Activated T-cell treated with anti-CD3 and anti-CD28 coated beads, Interleukin-2, amount 50 U/mL, for 72 hours (primary cell): ENCODE measurements at regions not wholly inside any gene's neighbourhood (a gene's known extent, or its start where the extent isn't known, plus 50 kb on each side); places are given as distances from the start of the nearest gene placed in this dataset.
"Not testable (repeated sequence)": the region's sequence is repeated elsewhere in the genome, so short reads cannot be mapped to it uniquely, and the experiment has no call there.

Experiments used
- ATAC-seq, 2 donors: fragments of 150-1000 bp; cut with Tn5 transposase; replicated peaks in 1 of 2; 2 replicates each; pipeline ENCODE4 v1.10.0; 2021; ENCODE audit warnings: moderate library complexity in 2 of 2, mild to moderate bottlenecking in 1 of 2
- DNase-seq, 2 donors: peaks; one replicate each; pipeline ENCODE4 v3.0.0; 2021 to 2022; ENCODE audit warnings: mixed read lengths in 1 of 2
- H3K27ac Mint-ChIP-seq: one replicate; pipeline ENCODE4 v1.8.0; 2022; ENCODE audit warnings: mild to moderate bottlenecking, moderate library complexity, mixed read lengths
- H3K27me3 Mint-ChIP-seq: one replicate; pipeline ENCODE4 v1.8.0; 2022; ENCODE audit warnings: low read depth, mixed read lengths
- H3K36me3 Mint-ChIP-seq, 2 donors: one replicate each; pipeline ENCODE4 v1.8.0; 2022; ENCODE audit warnings: mixed read lengths in 2 of 2, mild to moderate bottlenecking in 1 of 2; ENCODE audit not compliant: insufficient read depth in 2 of 2
- H3K4me1 Mint-ChIP-seq: one replicate; pipeline ENCODE4 v1.8.0; 2022; ENCODE audit warnings: low read depth, mixed read lengths
- H3K4me3 Mint-ChIP-seq, 2 donors: one replicate each; pipeline ENCODE4 v1.8.0; 2022; ENCODE audit warnings: mild to moderate bottlenecking in 2 of 2, mixed read lengths in 2 of 2, moderate library complexity in 2 of 2
- H3K9me3 Mint-ChIP-seq, 2 donors: one replicate each; pipeline ENCODE4 v1.8.0; 2022; ENCODE audit warnings: mixed read lengths in 2 of 2

DNA sequence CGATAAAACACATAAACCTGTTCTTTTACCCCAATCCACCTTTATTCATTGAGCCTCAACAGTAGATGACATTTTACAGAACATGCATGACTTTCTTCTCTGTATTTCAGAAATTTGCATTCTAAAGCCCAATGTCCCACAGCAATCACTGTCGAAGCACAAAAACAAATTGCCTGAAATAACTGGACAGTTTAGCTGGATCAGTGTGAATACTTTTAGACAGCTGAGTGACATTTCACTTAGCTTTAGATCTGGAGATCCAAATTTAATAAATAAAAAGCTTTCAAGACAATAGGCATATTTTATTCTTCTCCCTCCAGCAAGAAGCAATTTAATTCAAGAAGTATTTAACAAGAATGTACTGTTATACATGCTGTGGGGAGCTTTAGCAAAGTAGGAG is 109.1 kb upstream of the FSCB start:
- H3K36me3 Mint-ChIP-seq: no peaks in the 10 kb centered on the region
- no peaks in the 10 kb centered on the region for H3K9me3 Mint-ChIP-seq
- no peak overlapping the region for H3K27ac Mint-ChIP-seq

GRCh38 chr14:44613061-44613712 is 106.1 kb upstream of the FSCB start:
- Mint-ChIP-seq H3K4me3 (no peak overlapping the region), H3K4me1 (no peaks in the 10 kb centered on the region), H3K9me3 (peaks cover 0 to under 1% of the 10 kb centered on the region in 2 donors), H3K36me3 (no peaks in the 10 kb centered on the region), H3K27ac (no peak overlapping the region), H3K27me3 (no peaks in the 10 kb centered on the region)
- DNase-seq (no peak), ATAC-seq (no peak)

More for the DNA sequence above, 109.1 kb upstream of the FSCB start:
- Mint-ChIP-seq H3K27me3 (no peaks in the 10 kb centered on the region), H3K4me1 (no peaks in the 10 kb centered on the region), H3K4me3 (no peak overlapping the region)
- DNase-seq: no peak
- ATAC-seq: no peak

DNA sequence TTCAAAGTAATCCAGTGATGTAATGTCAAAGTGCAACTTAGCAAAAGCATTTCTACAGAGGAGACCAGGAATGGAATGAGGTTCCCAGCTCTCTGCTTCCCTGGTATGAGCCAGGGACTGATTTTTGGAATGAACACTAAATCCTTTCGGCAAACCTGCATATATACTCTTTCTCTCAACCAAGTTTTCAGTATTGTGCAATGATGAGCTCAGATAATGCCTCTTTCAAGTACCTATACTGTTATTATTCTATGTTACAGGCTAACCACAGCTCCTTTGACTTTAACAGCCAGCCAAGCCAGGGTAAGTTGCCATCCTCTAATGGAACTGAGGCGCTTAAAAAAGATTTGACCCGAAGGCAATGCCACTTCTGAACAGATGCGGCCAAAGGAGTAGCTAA is 104.9 kb upstream of the FSCB start:
- no peaks in the 10 kb centered on the region for H3K4me1 Mint-ChIP-seq
- no peak overlapping the region for H3K4me3 Mint-ChIP-seq
- H3K36me3 Mint-ChIP-seq: no peaks in the 10 kb centered on the region
- no peaks in the 10 kb centered on the region for H3K27me3 Mint-ChIP-seq
- no peak overlapping the region for H3K27ac Mint-ChIP-seq
- H3K9me3 Mint-ChIP-seq: peaks cover 0 to 1% of the 10 kb centered on the region in 2 donors
- DNase-seq (no peak), ATAC-seq (no peak)

DNA sequence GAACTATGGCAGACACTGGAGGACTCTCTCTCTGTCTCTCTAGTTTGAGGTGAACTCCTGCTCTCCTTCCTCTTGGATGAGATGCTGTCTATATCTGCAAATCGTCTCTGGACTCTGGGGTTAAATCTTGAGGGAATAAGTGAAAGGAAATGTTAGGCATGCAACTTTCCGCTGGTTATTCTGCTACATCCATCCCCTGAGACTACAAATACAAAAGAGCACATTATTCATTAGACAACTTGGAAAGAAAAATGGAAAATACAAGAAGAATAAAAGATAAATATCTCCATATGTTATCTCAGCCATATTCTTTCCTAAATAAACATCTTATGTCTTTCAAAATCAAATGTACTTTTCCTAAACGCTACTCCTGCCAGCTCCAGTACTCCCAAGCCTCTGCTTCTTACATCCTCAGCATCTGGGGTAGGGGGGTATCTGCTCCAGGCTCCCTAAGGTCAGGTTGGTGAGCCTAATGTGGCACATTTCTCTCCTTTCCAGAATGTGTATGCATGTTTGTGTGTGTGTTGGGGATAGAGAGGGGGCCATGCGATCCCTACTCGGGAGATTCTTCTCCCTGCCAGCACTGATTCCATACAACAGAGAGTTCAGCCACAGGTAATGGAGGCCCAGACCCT is 102.9 kb upstream of the FSCB start:
- no peaks in the 10 kb centered on the region for H3K27me3 Mint-ChIP-seq
- no peak overlapping the region for H3K27ac Mint-ChIP-seq
- no peaks in the 10 kb centered on the region for H3K36me3 Mint-ChIP-seq
- ATAC-seq (no peak), DNase-seq (no peak)
- H3K4me1 Mint-ChIP-seq: no peaks in the 10 kb centered on the region
- no peak overlapping the region for H3K4me3 Mint-ChIP-seq
- H3K9me3 Mint-ChIP-seq: peaks cover 0 to 3% of the 10 kb centered on the region in 2 donors

- Mint-ChIP-seq H3K36me3 (no peaks in the 10 kb centered on the region), H3K9me3 (peaks cover 0 to 3% of the 10 kb centered on the region in 2 donors), H3K4me3 (no peak overlapping the region), H3K27me3 (no peaks in the 10 kb centered on the region), H3K27ac (no peak overlapping the region), H3K4me1 (no peaks in the 10 kb centered on the region)
- ATAC-seq (no peak), DNase-seq (no peak)
Measured at GRCh38 chr14:44609201-44609600, 102.1 kb upstream of the FSCB start.

- DNase-seq (no peak), ATAC-seq (no peak)
- Mint-ChIP-seq H3K4me3 (no peak overlapping the region), H3K9me3 (peaks cover 0 to 3% of the 10 kb centered on the region in 2 donors), H3K27me3 (no peaks in the 10 kb centered on the region), H3K4me1 (no peaks in the 10 kb centered on the region), H3K36me3 (no peaks in the 10 kb centered on the region), H3K27ac (no peak overlapping the region)
Measured at GRCh38 chr14:44607701-44608100, 100.6 kb upstream of the FSCB start.

DNA sequence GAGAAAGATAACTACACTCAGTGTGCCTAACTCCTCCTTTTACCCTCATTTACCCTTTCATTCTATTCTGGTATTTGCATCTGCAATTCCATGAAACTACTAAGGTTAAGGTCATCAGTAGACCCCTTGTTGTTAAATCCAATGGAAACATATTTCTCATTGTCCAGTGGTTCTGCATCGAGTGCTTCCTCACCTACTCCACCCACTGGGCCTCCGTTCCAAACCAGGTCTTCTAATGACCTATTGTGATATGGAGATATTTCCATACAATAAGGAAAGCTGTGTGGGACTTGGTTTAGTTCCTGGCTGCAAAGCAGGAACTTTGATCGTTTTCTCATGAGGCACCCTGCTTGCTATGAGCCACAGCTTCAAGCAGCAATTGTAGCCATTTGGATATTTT is 99.5 kb upstream of the FSCB start:
- no peaks in the 10 kb centered on the region for H3K4me1 Mint-ChIP-seq
- no peaks in the 10 kb centered on the region for H3K27me3 Mint-ChIP-seq
- DNase-seq (no peak), ATAC-seq (no peak)
- no peaks in the 10 kb centered on the region for H3K36me3 Mint-ChIP-seq
- peaks cover 0 to 5% of the 10 kb centered on the region in 2 donors for H3K9me3 Mint-ChIP-seq
- H3K4me3 Mint-ChIP-seq: no peak overlapping the region
- no peak overlapping the region for H3K27ac Mint-ChIP-seq

- H3K27ac Mint-ChIP-seq, H3K36me3 Mint-ChIP-seq, H3K9me3 Mint-ChIP-seq, H3K27me3 Mint-ChIP-seq, H3K4me3 Mint-ChIP-seq, DNase-seq, H3K4me1 Mint-ChIP-seq, ATAC-seq: not testable (repeated sequence)
Measured at GRCh38 chr14:44601266-44601665, 94.2 kb upstream of the FSCB start.

DNA sequence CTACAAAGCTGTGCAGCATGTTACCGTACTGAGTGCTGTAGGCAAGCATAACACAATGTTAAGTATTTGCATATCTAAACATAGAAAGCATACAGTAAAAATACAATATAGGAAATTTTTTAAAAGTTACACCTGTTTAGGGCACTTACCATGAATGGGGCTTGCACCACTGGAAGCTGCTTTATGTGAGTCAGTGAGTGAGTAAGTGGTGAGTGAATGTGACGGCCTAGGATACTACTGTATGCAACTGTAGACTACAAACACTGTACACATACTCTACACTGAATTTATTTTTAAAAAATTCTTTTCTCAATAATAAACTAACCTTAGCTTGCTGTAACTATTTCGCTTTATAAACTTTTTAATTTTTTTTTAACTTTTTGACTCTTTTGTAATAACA is 82.1 kb upstream of the FSCB start:
- Mint-ChIP-seq H3K4me3 (no peak overlapping the region), H3K4me1 (no peaks in the 10 kb centered on the region), H3K36me3 (no peaks in the 10 kb centered on the region), H3K9me3 (peaks cover 0 to 2% of the 10 kb centered on the region in 2 donors), H3K27ac (no peak overlapping the region), H3K27me3 (no peaks in the 10 kb centered on the region)
- ATAC-seq (no peak), DNase-seq (no peak)

DNA sequence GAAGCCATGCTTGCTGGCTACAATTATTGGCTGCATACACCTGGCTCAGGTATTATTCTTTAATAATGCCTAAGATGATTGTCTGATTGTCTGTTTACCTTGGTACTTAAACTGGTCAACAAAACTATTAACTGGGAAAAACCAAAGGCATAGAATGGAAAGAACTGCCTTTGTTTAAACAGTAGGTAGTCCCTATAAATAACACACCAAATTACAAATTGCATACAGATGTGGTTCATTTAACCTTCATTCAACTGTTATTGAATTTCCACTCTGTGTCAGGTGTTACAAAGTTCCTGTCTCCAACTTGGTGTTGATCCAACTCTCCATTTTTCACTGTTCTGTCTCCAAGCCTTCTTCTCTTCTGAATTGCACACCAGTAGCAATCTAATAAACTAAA is 79.8 kb upstream of the FSCB start:
- no peaks in the 10 kb centered on the region for H3K36me3 Mint-ChIP-seq
- no peak for ATAC-seq
- no peak overlapping the region for H3K4me3 Mint-ChIP-seq
- no peak overlapping the region for H3K27ac Mint-ChIP-seq
- DNase-seq: no peak
- no peaks in the 10 kb centered on the region for H3K4me1 Mint-ChIP-seq
- H3K27me3 Mint-ChIP-seq: no peaks in the 10 kb centered on the region
- peaks cover 0 to 11% of the 10 kb centered on the region in 2 donors for H3K9me3 Mint-ChIP-seq

DNA sequence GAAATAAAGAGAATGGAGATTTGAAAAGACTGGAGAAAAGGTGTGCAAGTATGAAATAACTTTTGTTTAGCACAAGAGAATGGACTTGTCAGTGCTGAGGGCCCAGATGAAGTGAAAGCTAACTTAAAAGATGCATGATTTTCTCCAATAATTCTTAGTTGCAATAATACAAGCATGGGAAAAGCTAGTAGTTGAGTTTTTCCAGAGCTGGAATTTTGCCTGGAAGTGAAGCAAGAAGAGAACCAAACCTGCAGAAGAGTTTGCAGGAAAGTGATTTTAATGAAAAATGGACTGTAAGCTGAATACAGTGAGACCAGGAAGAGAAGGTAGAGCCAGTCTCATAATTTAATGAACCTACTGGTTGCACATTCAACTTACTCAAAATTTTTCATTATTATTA is 69.3 kb upstream of the FSCB start:
- no peak for DNase-seq
- ATAC-seq: no peak
- Mint-ChIP-seq H3K9me3 (peaks cover 5 to 6% of the 10 kb centered on the region in 2 donors), H3K27me3 (no peaks in the 10 kb centered on the region), H3K27ac (no peak overlapping the region), H3K36me3 (no peaks in the 10 kb centered on the region), H3K4me1 (no peaks in the 10 kb centered on the region), H3K4me3 (no peak overlapping the region)

DNA sequence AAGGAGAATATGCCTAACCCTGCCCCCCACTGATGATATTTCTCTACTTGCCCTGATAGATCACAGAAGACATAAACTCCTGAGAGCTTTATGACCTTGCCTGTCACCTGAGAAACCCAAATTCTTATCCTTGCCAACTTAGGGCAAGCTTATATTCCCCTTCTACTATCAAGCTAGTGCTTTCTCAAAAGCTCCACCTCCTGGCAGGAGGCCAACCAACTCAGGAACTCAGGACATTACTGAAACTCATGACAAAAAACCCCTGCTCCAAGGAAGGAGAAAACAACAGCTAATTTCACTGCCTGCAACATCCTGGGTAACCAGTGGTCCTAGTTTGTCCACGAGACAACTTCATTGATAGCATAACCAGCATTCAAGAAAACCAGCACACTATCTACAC is 60.9 kb upstream of the FSCB start:
- ATAC-seq (no peak), DNase-seq (no peak)
- H3K4me3 Mint-ChIP-seq: no peak overlapping the region
- no peaks in the 10 kb centered on the region for H3K27me3 Mint-ChIP-seq
- no peaks in the 10 kb centered on the region for H3K4me1 Mint-ChIP-seq
- no peak overlapping the region for H3K27ac Mint-ChIP-seq
- H3K9me3 Mint-ChIP-seq: peaks cover 9 to 10% of the 10 kb centered on the region in 2 donors
- peaks cover 0 to 1% of the 10 kb centered on the region in 2 donors for H3K36me3 Mint-ChIP-seq

GRCh38 chr14:44565968-44566367 is 58.9 kb upstream of the FSCB start:
- no peak for DNase-seq
- Mint-ChIP-seq H3K27me3 (no peaks in the 10 kb centered on the region), H3K4me1 (no peaks in the 10 kb centered on the region), H3K4me3 (no peak overlapping the region), H3K9me3 (peaks cover 3 to 8% of the 10 kb centered on the region in 2 donors), H3K27ac (no peak overlapping the region), H3K36me3 (no peaks in the 10 kb centered on the region)
- no peak for ATAC-seq

GRCh38 chr14:44564908-44565307 is 57.8 kb upstream of the FSCB start:
- Mint-ChIP-seq H3K9me3 (peaks cover 3 to 10% of the 10 kb centered on the region in 2 donors), H3K27ac (no peak overlapping the region), H3K4me3 (no peak overlapping the region), H3K27me3 (no peaks in the 10 kb centered on the region), H3K4me1 (no peaks in the 10 kb centered on the region), H3K36me3 (peaks cover 0 to 2% of the 10 kb centered on the region in 2 donors)
- ATAC-seq (no peak), DNase-seq (no peak)
